ENCODE measurements at regions not wholly inside any gene's neighbourhood (a gene's known extent, or its start where the extent isn't known, plus 50 kb on each side); places are given as distances from the start of the nearest gene placed in this dataset.

GRCh38 chr5:2387634-2388325 is 363.7 kb downstream of the IRX2 start:
- TF ChIP-seq, protein P1, sequence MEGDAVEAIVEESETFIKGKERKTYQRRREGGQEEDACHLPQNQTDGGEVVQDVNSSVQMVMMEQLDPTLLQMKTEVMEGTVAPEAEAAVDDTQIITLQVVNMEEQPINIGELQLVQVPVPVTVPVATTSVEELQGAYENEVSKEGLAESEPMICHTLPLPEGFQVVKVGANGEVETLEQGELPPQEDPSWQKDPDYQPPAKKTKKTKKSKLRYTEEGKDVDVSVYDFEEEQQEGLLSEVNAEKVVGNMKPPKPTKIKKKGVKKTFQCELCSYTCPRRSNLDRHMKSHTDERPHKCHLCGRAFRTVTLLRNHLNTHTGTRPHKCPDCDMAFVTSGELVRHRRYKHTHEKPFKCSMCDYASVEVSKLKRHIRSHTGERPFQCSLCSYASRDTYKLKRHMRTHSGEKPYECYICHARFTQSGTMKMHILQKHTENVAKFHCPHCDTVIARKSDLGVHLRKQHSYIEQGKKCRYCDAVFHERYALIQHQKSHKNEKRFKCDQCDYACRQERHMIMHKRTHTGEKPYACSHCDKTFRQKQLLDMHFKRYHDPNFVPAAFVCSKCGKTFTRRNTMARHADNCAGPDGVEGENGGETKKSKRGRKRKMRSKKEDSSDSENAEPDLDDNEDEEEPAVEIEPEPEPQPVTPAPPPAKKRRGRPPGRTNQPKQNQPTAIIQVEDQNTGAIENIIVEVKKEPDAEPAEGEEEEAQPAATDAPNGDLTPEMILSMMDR (conservative IDR thresholded peaks at IDR 0.05; ENCODE audit: low read length): no peak
- DNase-seq (ENCODE audit: low read depth): no peak
- H3K4me3 ChIP-seq (ENCODE audit: low read length): no peak overlapping the region

DNA sequence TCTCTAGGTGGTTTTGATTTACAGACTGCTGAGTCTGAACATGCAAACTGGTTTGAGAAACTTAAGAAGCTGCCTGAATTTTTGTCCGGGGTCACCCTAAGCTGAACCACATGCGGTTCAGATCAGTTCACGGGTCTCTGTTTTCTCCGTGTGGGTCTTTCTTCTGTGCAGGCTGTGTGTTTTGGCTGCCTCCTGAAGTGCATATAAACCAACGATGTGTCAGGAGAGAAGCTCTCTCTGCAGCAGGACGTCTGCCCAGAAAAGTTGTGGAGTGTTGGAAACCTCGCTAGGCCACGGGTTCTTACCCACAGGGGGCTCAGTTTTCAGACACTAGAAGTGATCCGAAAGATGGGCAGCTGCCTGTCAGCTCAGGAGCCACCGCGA is 364.2 kb downstream of the IRX2 start:
- no peak for DNase-seq (ENCODE audit: low read depth)
- TF ChIP-seq, protein P1 (conservative IDR thresholded peaks at IDR 0.05; ENCODE audit: low read length): no peak
- H3K4me3 ChIP-seq (ENCODE audit: low read length): no peak overlapping the region

- no peak overlapping the region for H3K4me3 ChIP-seq (ENCODE audit: low read length)
- TF ChIP-seq, protein P1 (conservative IDR thresholded peaks at IDR 0.05; ENCODE audit: low read length): no peak
- DNase-seq (ENCODE audit: low read depth): no peak
Observed at GRCh38 chr5:2385818-2386217, 365.7 kb downstream of the IRX2 start.

DNA sequence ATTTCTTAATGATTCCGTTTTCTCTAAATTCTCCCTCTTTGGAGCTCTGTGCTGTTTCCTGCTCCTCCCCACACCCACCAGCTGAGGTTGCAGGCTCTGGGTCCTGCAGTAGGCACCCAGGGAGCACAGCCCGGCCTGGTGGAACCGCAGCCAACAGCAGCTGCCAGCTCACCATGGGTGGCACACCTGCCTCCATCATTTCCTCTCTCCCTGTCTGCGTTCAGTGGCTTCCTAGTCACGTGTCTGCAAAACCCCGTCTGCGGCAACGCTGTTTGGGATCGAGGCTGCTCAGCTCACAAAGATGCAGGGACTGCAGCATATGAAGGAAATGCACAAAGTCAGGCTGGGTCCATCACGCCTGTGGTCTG is 367.8 kb downstream of the IRX2 start:
- no peak for DNase-seq (ENCODE audit: low read depth)
- TF ChIP-seq, protein P1 (conservative IDR thresholded peaks at IDR 0.05; ENCODE audit: low read length): no peak

DNA sequence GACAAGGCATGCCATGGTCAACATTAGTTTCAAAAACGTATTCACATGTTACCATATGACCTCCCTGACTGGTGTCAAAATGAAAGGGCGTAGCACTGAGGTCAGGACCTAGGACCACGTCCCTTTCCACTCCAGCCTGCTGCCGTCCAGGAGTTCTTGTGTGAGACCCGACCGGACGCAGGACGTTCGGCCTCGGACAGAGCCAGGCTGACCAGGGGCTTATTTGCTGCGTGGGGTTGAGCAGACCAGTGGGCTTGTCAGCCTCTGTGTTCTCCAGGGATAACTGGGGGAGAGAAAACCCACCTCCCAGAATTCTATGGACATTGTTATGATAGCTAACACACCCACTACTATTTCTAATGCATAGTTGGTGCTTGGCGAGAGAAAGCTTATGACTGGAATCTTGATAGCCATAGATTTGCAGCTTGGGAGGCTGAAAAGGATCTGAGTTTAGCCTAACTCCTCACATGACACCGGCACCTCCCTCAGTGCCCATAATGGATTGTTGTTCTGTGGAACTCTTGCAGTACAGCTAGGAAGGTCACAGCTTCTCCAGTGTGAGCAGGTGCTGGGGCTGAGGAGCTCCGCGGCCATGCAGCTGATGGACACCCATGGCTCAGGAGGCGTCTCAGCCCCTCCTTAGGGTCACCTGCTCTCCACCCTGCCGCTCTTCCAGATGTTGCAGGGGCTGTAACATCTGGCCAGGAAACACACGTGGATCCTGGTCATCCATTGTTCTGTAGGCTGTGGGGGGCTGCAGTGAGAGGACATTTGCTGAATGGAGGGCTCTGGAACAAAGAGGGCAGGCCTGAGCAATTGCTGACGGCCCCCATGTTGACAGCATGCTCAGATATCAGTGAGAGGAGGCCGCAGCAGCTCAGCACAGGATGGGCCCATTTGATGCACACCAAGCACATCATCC is 368.4 kb downstream of the IRX2 start:
- DNase-seq (ENCODE audit: low read depth): no peak

More for the DNA sequence above, 367.8 kb downstream of the IRX2 start:
- H3K4me3 ChIP-seq (ENCODE audit: low read length): no peak overlapping the region

DNA sequence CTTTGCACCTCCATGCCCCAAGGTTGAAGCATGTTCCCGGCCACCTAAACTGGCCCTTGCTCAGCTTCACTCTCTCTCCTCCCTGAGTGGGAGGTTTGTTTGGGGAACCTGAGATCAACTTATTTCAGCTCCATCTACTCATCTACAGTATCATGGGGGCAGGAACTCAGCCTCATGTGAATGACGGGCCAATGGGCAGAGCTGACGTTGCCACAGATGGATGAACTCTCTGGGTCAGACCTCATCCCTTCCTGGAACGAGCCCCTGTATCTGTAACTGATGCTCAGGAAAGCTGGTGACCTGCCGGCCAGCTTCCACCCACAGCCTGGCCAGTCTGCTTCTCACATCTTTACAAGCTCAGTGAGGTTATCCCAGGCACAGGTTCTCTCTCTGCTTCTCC is 369.6 kb downstream of the IRX2 start:
- H3K4me3 ChIP-seq (ENCODE audit: low read length): no peak overlapping the region
- TF ChIP-seq, protein P1 (conservative IDR thresholded peaks at IDR 0.05; ENCODE audit: low read length): no peak
- DNase-seq (ENCODE audit: low read depth): no peak

More for the DNA sequence above, 368.4 kb downstream of the IRX2 start:
- TF ChIP-seq, protein P1 (conservative IDR thresholded peaks at IDR 0.05; ENCODE audit: low read length): no peak
- no peak overlapping the region for H3K4me3 ChIP-seq (ENCODE audit: low read length)

Measured in AG10803 (cell line).